Endothelial cell of umbilical vein (primary cell): ENCODE measurements at regions not wholly inside any gene's neighbourhood (a gene's known extent, or its start where the extent isn't known, plus 50 kb on each side); places are given as distances from the start of the nearest gene placed in this dataset.

Experiments used
- BruUV-seq: library from RNA; stranded (reverse); fragments of 400-500 nt; replicated peaks from 2 replicates; lab custom pipeline; 2021; lab: Mats Ljungman, UMichigan
- CTCF ChIA-PET: fragments of 300-600, 350-600 bp; sonication (Branson Sonifier 250); formaldehyde crosslinking; loops from one replicate; lab custom pipeline; 2021; ENCODE audit warnings: antibody characterized with exemption, inconsistent platforms; lab: Charles Lee
- POLR2A ChIA-PET: fragments of 300-600, 350-600 bp; sonication (Branson Sonifier 250); formaldehyde crosslinking; loops from one replicate; lab custom pipeline; 2021; ENCODE audit warnings: antibody characterized with exemption, inconsistent platforms; lab: Charles Lee
- DNase-seq: peaks from one replicate; pipeline ENCODE4 v3.0.0-alpha.2; 2011; ENCODE audit warnings: low read depth, low spot score
- FAIRE-seq: peaks from 2 replicates; lab custom pipeline; 2011; peaks lifted over from hg19 to GRCh38; lab: Jason Lieb, UNC
- H2AFZ ChIP-seq: 2 replicates; pipeline ENCODE4 v1.6.0; 2012; ENCODE audit warnings: low read depth, low read length, control low read depth, inconsistent platforms
- H3K27ac ChIP-seq: 2 replicates; pipeline ENCODE4 v1.5.1; 2011; ENCODE audit warnings: low read depth, mild to moderate bottlenecking, control low read depth, low read length, moderate library complexity; ENCODE audit not compliant: insufficient read depth
- H3K27me3 ChIP-seq, 2 experiments: 2 replicates each; pipeline versions ENCODE4 v1.6.0 to v1.6.1; 2011; ENCODE audit warnings: low read length in 2 of 2, mixed read lengths in 1 of 2; ENCODE audit not compliant: control insufficient read depth in 2 of 2, insufficient read depth in 2 of 2
- H3K36me3 ChIP-seq, 2 experiments: 2 replicates in 1 of 2; 3 replicates in 1 of 2; pipeline ENCODE4 v1.5.1; 2011; ENCODE audit warnings: low read length in 2 of 2, mild to moderate bottlenecking in 1 of 2, moderate library complexity in 1 of 2; ENCODE audit not compliant: control insufficient read depth in 2 of 2, insufficient read depth in 2 of 2; ENCODE audit errors: extremely low read depth in 1 of 2
- H3K4me1 ChIP-seq: 3 replicates; pipeline ENCODE4 v1.5.1; 2011; ENCODE audit warnings: mild to moderate bottlenecking, low read length; ENCODE audit not compliant: control insufficient read depth, insufficient read depth; ENCODE audit errors: extremely low read depth
- H3K4me2 ChIP-seq: 2 replicates; pipeline ENCODE4 v1.6.1; 2011; ENCODE audit warnings: low read length, control low read depth, mixed read lengths; ENCODE audit not compliant: insufficient read depth
- H3K4me3 ChIP-seq, 3 experiments: fragments of 200-600 bp in 1 of 3; sonication (generic), shearing (Covaris generic) in 1 of 3; replicated peaks in 1 of 3; 2 replicates each; pipeline ENCODE4 v1.5.1; 2011 to 2016; ENCODE audit warnings: control low read depth in 3 of 3, low read length in 3 of 3, mild to moderate bottlenecking in 2 of 3, inconsistent platforms in 1 of 3, low read depth in 1 of 3, moderate library complexity in 1 of 3; ENCODE audit not compliant: insufficient read depth in 1 of 3
- H3K79me2 ChIP-seq: 2 replicates; pipeline ENCODE4 v1.6.0; 2012; ENCODE audit warnings: low read length, inconsistent platforms; ENCODE audit not compliant: control insufficient read depth, insufficient read depth
- H3K9ac ChIP-seq: replicated peaks from 2 replicates; pipeline ENCODE3; 2011; ENCODE audit warnings: low read length, control low read depth; ENCODE audit not compliant: insufficient read depth; ENCODE audit errors: extremely low read depth
- H3K9me1 ChIP-seq: replicated peaks from 3 replicates; pipeline ENCODE4 v1.6.0; 2011; ENCODE audit warnings: mild to moderate bottlenecking, low read length; ENCODE audit not compliant: control insufficient read depth, insufficient read depth; ENCODE audit errors: extremely low read depth
- H3K9me3 ChIP-seq: replicated peaks from 2 replicates; pipeline ENCODE4 v1.5.1; 2012; ENCODE audit warnings: low read length, inconsistent platforms; ENCODE audit not compliant: control insufficient read depth, insufficient read depth
- H4K20me1 ChIP-seq: replicated peaks from 2 replicates; pipeline ENCODE3; 2011; ENCODE audit warnings: mild to moderate bottlenecking, low read length; ENCODE audit not compliant: control insufficient read depth, insufficient read depth; ENCODE audit errors: extremely low read depth
- CTCF ChIP-seq, 2 donors: IDR thresholded peaks; 1 replicate in 1 of 2; 2 replicates in 1 of 2; pipeline ENCODE4 v1.5.1; 2011; ENCODE audit warnings: low read length in 2 of 2, mild to moderate bottlenecking in 2 of 2, moderate library complexity in 2 of 2, control low read depth in 1 of 2, inconsistent platforms in 1 of 2, low read depth in 1 of 2; ENCODE audit not compliant: insufficient read depth in 1 of 2; ENCODE audit errors: extremely low read depth in 1 of 2
- EZH2 ChIP-seq: IDR thresholded peaks from 2 replicates; pipeline ENCODE4 v1.6.1; 2012; ENCODE audit warnings: borderline replicate concordance, low read depth, mild to moderate bottlenecking, moderate library complexity, low read length, inconsistent platforms; ENCODE audit not compliant: severe bottlenecking
- FOS ChIP-seq: IDR thresholded peaks from 2 replicates; pipeline ENCODE4 v1.6.1; 2011; ENCODE audit warnings: mild to moderate bottlenecking, low read length, moderate library complexity, borderline replicate concordance; ENCODE audit not compliant: insufficient read depth
- GATA2 ChIP-seq: IDR thresholded peaks from 2 replicates; pipeline ENCODE4 v1.7.0; 2011; ENCODE audit warnings: low read depth, mild to moderate bottlenecking, moderate library complexity, mixed read lengths, low read length; ENCODE audit not compliant: insufficient read length, insufficient read depth
- JUN ChIP-seq: IDR thresholded peaks from 2 replicates; pipeline ENCODE4 v1.6.1; 2011; ENCODE audit warnings: borderline replicate concordance, low read depth; ENCODE audit not compliant: insufficient read length, insufficient read depth
- MAX ChIP-seq: IDR thresholded peaks from 2 replicates; pipeline ENCODE4 v1.6.1; 2011; ENCODE audit not compliant: insufficient read depth, insufficient read length
- MYC ChIP-seq: IDR thresholded peaks from one replicate; pipeline ENCODE4 v1.6.1; 2011; ENCODE audit warnings: mild to moderate bottlenecking, low read depth, low read length
- POLR2A ChIP-seq: IDR thresholded peaks from 2 replicates; pipeline ENCODE4 v1.6.1; 2012; ENCODE audit warnings: low read depth, mild to moderate bottlenecking, control low read depth, low read length
- POLR2AphosphoS5 ChIP-seq: IDR thresholded peaks from 2 replicates; pipeline ENCODE4 v1.6.1; 2012; ENCODE audit warnings: low read depth, mild to moderate bottlenecking, control low read depth, low read length, moderate library complexity; ENCODE audit not compliant: insufficient read depth
- dilution Hi-C: fragments of 300-500 bp; cut with MboI; formaldehyde crosslinking; loops from one replicate; pipeline ENCODE4 v1.15.0; 2019; ENCODE audit warnings: low sequenced_read_pairs; ENCODE audit not compliant: extremely low pct_ligation_motif_present
- intact Hi-C: fragments of 100-400 bp; cut with micrococcal nuclease; formaldehyde crosslinking; loops from one replicate; pipeline ENCODE4 v1.10.0; 2022

- Histone ChIP-seq H4K20me1 (no peaks in the 10 kb centered on the region), H3K4me2 (no peak overlapping the region), H3K4me3 (no peak overlapping the region), H3K79me2 (no peaks in the 10 kb centered on the region), H3K9ac (no peak overlapping the region), H3K27me3 (no peaks in the 10 kb centered on the region), H3K9me3 (peaks cover 4% of the 10 kb centered on the region), H2AFZ (no peak overlapping the region), H3K4me1 (no peaks in the 10 kb centered on the region), H3K36me3 (no peaks in the 10 kb centered on the region), H3K9me1 (no peaks in the 10 kb centered on the region), H3K27ac (no peak overlapping the region)
- FAIRE-seq (no peak), DNase-seq (no peak)
- intact Hi-C loops (no loop called here), dilution Hi-C loops (no loop called here)
- CTCF ChIA-PET: no interaction called here
- no TSS peak for BruUV-seq
- TF ChIP-seq POLR2A (no peak), MYC (no peak), FOS (no peak), EZH2 (no peak), CTCF (IDR thresholded peaks at IDR 0.05; ENCODE audit: extremely low read depth in 1 of 2, insufficient read depth in 1 of 2, low read depth in 1 of 2, low read length in 2 of 2) (no peak), GATA2 (no peak), JUN (no peak), POLR2AphosphoS5 (no peak), MAX (no peak)
- POLR2A ChIA-PET: no interaction called here
Measured at GRCh38 chr22:49155039-49155769, 672.5 kb downstream of the BRD1 start.
